ENCODE measurements at regions not wholly inside any gene's neighbourhood (a gene's known extent, or its start where the extent isn't known, plus 50 kb on each side); places are given as distances from the start of the nearest gene placed in this dataset.
"Not testable (repeated sequence)": the region's sequence is repeated elsewhere in the genome, so short reads cannot be mapped to it uniquely, and the experiment has no call there.

GRCh38 chr4:170884969-170885570 is 795.3 kb upstream of the AADAT start (continued):
- no peak for TF ChIP-seq RBBP5 (IDR thresholded peaks at IDR 0.05; ENCODE audit: borderline replicate concordance, low read depth, low read length)

- H3K79me1 ChIP-seq (ENCODE audit: low read depth, low read length); H3K14ac ChIP-seq (ENCODE audit: insufficient read length); H3K27ac ChIP-seq (ENCODE audit: low read depth, low read length); H3K4me2 ChIP-seq (ENCODE audit: insufficient read depth in 1 of 2, low read depth in 2 of 2, low read length in 2 of 2); H3K36me3 ChIP-seq (ENCODE audit: control insufficient read depth in 2 of 4, insufficient read depth in 4 of 4, low read length in 3 of 4); H4K20me1 ChIP-seq (replicated peaks in 1 of 2; ENCODE audit: control insufficient read depth in 1 of 2, insufficient read depth in 2 of 2, low read length in 2 of 2); H3K27me3 ChIP-seq (replicated peaks in 1 of 4; ENCODE audit: control insufficient read depth in 3 of 4, extremely low read depth in 1 of 4, insufficient read depth in 3 of 4, low read length in 3 of 4); H3K9ac ChIP-seq (replicated peaks in 1 of 4; ENCODE audit: extremely low read depth in 1 of 4, low read depth in 3 of 4, low read length in 3 of 4); H3K23me2 ChIP-seq (ENCODE audit: low read depth, low read length); H4K8ac ChIP-seq (ENCODE audit: extremely low read depth, insufficient read depth, low read length); H2BK15ac ChIP-seq (ENCODE audit: low read length); H2AFZ ChIP-seq (ENCODE audit: low read length); H3K23ac ChIP-seq (ENCODE audit: insufficient read length); CTCF ChIA-PET (ENCODE audit: partially characterized antibody); H2AK5ac ChIP-seq (ENCODE audit: low read depth, low read length); H2BK5ac ChIP-seq (ENCODE audit: low read depth, low read length); H3K18ac ChIP-seq (ENCODE audit: extremely low read depth, low read length); H3K79me2 ChIP-seq (ENCODE audit: control insufficient read depth in 1 of 2, insufficient read depth in 2 of 2, low read length in 2 of 2); H3K4ac ChIP-seq (replicated peaks; ENCODE audit: insufficient read length, low read depth, low read length); DNase-seq (ENCODE audit: low read depth in 1 of 2, low spot score in 2 of 2); H3K56ac ChIP-seq (replicated peaks; ENCODE audit: insufficient read length, low read depth, low read length); H4K5ac ChIP-seq (ENCODE audit: insufficient read length, low read depth, low read length); H3K4me1 ChIP-seq (replicated peaks in 1 of 4; ENCODE audit: control insufficient read depth in 3 of 4, insufficient read depth in 4 of 4, low read length in 3 of 4); H2BK20ac ChIP-seq (ENCODE audit: low read length); H3K4me3 ChIP-seq (ENCODE audit: extremely low read depth in 1 of 4, insufficient read depth in 2 of 4, low read depth in 3 of 4, low read length in 4 of 4); H2BK12ac ChIP-seq (ENCODE audit: low read depth, low read length); FAIRE-seq; H2BK120ac ChIP-seq (replicated peaks; ENCODE audit: low read depth, low read length); H3K9me3 ChIP-seq (ENCODE audit: insufficient read depth in 2 of 2, low read depth in 1 of 2, low read length in 1 of 2); H4K91ac ChIP-seq (replicated peaks; ENCODE audit: insufficient read length, low read length); POLR2A ChIA-PET (ENCODE audit: partially characterized antibody): not testable (repeated sequence)
Measured at GRCh38 chr4:170881646-170882045, 791.9 kb upstream of the AADAT start.
